Colonic mucosa (tissue), 4 donors: ENCODE measurements at regions not wholly inside any gene's neighbourhood (a gene's known extent, or its start where the extent isn't known, plus 50 kb on each side); places are given as distances from the start of the nearest gene placed in this dataset.

Experiments
- DNase-seq: peaks from one replicate; pipeline ENCODE4 v3.0.0-alpha.2; 2020
- H3K27ac ChIP-seq: fragments of 200-600 bp; one replicate; pipeline ENCODE4 v1.8.0; 2021
- H3K27me3 ChIP-seq: fragments of 200-600 bp; one replicate; pipeline ENCODE4 v1.8.0; 2021
- H3K36me3 ChIP-seq: fragments of 200-600 bp; one replicate; pipeline ENCODE4 v1.8.0; 2021
- H3K4me1 ChIP-seq: fragments of 200-600 bp; one replicate; pipeline ENCODE4 v1.8.0; 2021; ENCODE audit warnings: mild to moderate bottlenecking
- H3K4me3 ChIP-seq: fragments of 200-600 bp; one replicate; pipeline ENCODE4 v1.8.0; 2021
- H3K9ac ChIP-seq, 2 donors: one replicate each; pipeline ENCODE4 v1.7.0; 2013; ENCODE audit warnings: control low read depth in 2 of 2, low read depth in 2 of 2, low read length in 2 of 2
- H3K9me3 ChIP-seq: fragments of 200-600 bp; one replicate; pipeline ENCODE4 v1.8.0; 2021
- CTCF ChIP-seq: fragments of 200-600 bp; IDR thresholded peaks from one replicate; pipeline ENCODE4 v1.8.0; 2022; ENCODE audit warnings: antibody characterized with exemption, mild to moderate bottlenecking
- intact Hi-C: fragments of 100-400 bp; cut with DNase I; formaldehyde crosslinking; loops from one replicate; pipeline ENCODE4 v1.14.1; 2022
- donor health status: healthy.
- donor health status: DM: no; HTN: no; CAD: no.
- donor health status: DM: no; HTN: no; CAD: no.

- no peak for TF ChIP-seq CTCF
- H3K27me3 ChIP-seq, result no peaks in the 10 kb centered on the region
- no peaks in the 10 kb centered on the region for H3K9me3 ChIP-seq
- no peak for DNase-seq
- H3K27ac ChIP-seq, result no peak overlapping the region
- H3K9ac ChIP-seq, result no peak overlapping the region
- intact Hi-C loops, result no loop called here
- H3K36me3 ChIP-seq, result no peaks in the 10 kb centered on the region
- H3K4me1 ChIP-seq, result no peaks in the 10 kb centered on the region
- no peak overlapping the region for H3K4me3 ChIP-seq
Measured at GRCh38 chr9:106305428-106306133, 557.4 kb upstream of the ZNF462 start.

DNA sequence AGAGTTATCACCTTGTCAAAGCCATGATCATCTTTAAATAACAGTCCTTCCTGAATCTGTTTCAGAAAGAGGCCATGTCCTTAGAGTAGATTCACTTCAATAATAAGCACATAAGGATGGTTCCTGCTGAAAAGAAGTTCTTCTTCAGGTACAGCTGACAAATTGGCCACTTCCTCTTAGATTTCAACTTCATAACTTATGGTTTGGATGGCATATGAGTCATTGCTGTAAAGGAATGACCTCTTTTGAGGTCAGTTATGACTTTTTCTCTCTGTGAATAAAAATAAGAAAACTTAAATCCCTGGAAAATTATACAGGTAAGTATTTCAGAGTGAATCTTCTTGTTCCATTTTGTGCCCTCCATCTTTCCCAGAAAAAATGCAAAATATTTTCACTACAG lies 555.3 kb upstream of the ZNF462 start:
- TF ChIP-seq CTCF, result no peak
- Histone ChIP-seq H3K9ac (no peak overlapping the region), H3K36me3 (no peaks in the 10 kb centered on the region), H3K27me3 (no peaks in the 10 kb centered on the region), H3K4me3 (no peak overlapping the region), H3K4me1 (no peaks in the 10 kb centered on the region), H3K27ac (no peak overlapping the region), H3K9me3 (no peaks in the 10 kb centered on the region)
- intact Hi-C loops, result no loop called here
- no peak for DNase-seq

GRCh38 chr9:106309925-106310324 lies 553.0 kb upstream of the ZNF462 start:
- H3K4me1 ChIP-seq, result no peaks in the 10 kb centered on the region
- no peak for DNase-seq
- H3K36me3 ChIP-seq, result no peaks in the 10 kb centered on the region
- H3K4me3 ChIP-seq, result no peak overlapping the region
- intact Hi-C loops, result no loop called here
- no peaks in the 10 kb centered on the region for H3K27me3 ChIP-seq
- no peak overlapping the region for H3K9ac ChIP-seq
- no peak overlapping the region for H3K27ac ChIP-seq
- TF ChIP-seq CTCF, result no peak
- H3K9me3 ChIP-seq, result no peaks in the 10 kb centered on the region

DNA sequence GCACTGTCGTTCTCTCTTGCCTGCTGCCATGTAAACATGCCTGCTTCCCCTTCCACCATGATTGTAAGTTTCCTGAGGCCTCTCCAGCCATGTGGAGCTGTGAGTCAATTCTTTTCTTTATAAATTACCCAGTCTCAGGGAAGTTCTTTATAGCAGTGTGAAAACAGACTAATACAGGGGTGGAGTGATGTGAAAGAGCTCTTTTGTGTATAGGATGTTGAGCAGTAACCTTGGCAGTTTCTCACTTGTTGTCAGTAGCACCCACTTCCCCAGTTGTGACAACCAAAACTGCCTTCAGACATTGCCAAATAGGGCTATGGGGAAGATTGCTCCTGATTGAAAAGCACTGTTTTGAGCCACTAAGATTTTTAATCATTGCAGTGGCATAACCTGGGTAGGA lies 552.2 kb upstream of the ZNF462 start:
- Histone ChIP-seq H3K27me3 (no peaks in the 10 kb centered on the region), H3K9me3 (no peaks in the 10 kb centered on the region), H3K36me3 (no peaks in the 10 kb centered on the region), H3K4me3 (no peak overlapping the region), H3K9ac (no peak overlapping the region), H3K4me1 (no peaks in the 10 kb centered on the region), H3K27ac (no peak overlapping the region)
- no peak for DNase-seq
- no peak for TF ChIP-seq CTCF
- intact Hi-C loops, result no loop called here

DNA sequence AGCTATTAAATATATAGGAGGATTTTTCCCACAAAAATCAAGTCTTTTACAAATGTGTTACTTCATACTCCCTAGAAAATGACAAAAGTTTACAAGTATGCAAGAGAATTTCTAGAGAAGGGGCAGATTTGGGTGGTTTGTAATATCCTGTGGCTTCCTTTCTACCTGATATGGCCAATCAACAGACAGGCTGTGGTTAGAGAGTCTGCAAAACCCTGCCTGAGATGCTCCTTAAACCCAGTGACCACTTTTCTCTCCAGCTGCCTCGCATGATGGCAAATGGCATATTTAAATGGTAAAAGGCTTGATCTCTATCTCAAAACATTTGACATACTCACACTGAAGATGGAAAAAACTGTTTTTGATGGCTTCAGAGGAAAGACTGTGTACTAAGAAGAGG lies 550.1 kb upstream of the ZNF462 start:
- Histone ChIP-seq H3K4me1 (no peaks in the 10 kb centered on the region), H3K36me3 (no peaks in the 10 kb centered on the region), H3K9ac (no peak overlapping the region), H3K27me3 (no peaks in the 10 kb centered on the region), H3K27ac (no peak overlapping the region), H3K4me3 (no peak overlapping the region), H3K9me3 (no peaks in the 10 kb centered on the region)
- TF ChIP-seq CTCF, result no peak
- DNase-seq, result no peak
- intact Hi-C loops, result no loop called here
